GM12872 (cell line): ENCODE measurements at regions not wholly inside any gene's neighbourhood (a gene's known extent, or its start where the extent isn't known, plus 50 kb on each side); places are given as distances from the start of the nearest gene placed in this dataset.

Source experiments
- CTCF ChIP-seq: IDR thresholded peaks from 3 replicates; pipeline ENCODE4 v1.5.1; 2011; ENCODE audit warnings: low read depth, mild to moderate bottlenecking, low read length, moderate library complexity; ENCODE audit not compliant: insufficient read depth

- TF ChIP-seq CTCF = no peak
Observed at GRCh38 chr16:59941594-59941993, 1207.5 kb upstream of the GOT2 start.

GRCh38 chr16:59920054-59920453, 1185.9 kb upstream of the GOT2 start:
- no peak for TF ChIP-seq CTCF

GRCh38 chr16:59913666-59914065, 1179.5 kb upstream of the GOT2 start:
- TF ChIP-seq CTCF = no peak

GRCh38 chr16:59909262-59909661, 1175.1 kb upstream of the GOT2 start:
- TF ChIP-seq CTCF = no peak

- TF ChIP-seq CTCF = no peak
Observed at GRCh38 chr16:59907611-59908010, 1173.5 kb upstream of the GOT2 start.

- TF ChIP-seq CTCF = no peak
Observed at GRCh38 chr16:59905606-59906005, 1171.5 kb upstream of the GOT2 start.

- no peak for TF ChIP-seq CTCF
Observed at GRCh38 chr16:59905131-59905530, 1171.0 kb upstream of the GOT2 start.

GRCh38 chr16:59899940-59900339, 1165.8 kb upstream of the GOT2 start:
- TF ChIP-seq CTCF = no peak
